ENCODE measurements at regions not wholly inside any gene's neighbourhood (a gene's known extent, or its start where the extent isn't known, plus 50 kb on each side); places are given as distances from the start of the nearest gene placed in this dataset.

- H3K4me3 ChIP-seq (ENCODE audit: control insufficient read depth, low read depth, low read length): no peak overlapping the region
- TF ChIP-seq, protein P1, sequence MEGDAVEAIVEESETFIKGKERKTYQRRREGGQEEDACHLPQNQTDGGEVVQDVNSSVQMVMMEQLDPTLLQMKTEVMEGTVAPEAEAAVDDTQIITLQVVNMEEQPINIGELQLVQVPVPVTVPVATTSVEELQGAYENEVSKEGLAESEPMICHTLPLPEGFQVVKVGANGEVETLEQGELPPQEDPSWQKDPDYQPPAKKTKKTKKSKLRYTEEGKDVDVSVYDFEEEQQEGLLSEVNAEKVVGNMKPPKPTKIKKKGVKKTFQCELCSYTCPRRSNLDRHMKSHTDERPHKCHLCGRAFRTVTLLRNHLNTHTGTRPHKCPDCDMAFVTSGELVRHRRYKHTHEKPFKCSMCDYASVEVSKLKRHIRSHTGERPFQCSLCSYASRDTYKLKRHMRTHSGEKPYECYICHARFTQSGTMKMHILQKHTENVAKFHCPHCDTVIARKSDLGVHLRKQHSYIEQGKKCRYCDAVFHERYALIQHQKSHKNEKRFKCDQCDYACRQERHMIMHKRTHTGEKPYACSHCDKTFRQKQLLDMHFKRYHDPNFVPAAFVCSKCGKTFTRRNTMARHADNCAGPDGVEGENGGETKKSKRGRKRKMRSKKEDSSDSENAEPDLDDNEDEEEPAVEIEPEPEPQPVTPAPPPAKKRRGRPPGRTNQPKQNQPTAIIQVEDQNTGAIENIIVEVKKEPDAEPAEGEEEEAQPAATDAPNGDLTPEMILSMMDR (IDR thresholded peaks at IDR 0.05; ENCODE audit: control insufficient read depth, insufficient read depth, low read depth, low read length, missing control alignments): peak; percentile 72
- peak; percentile 20 for DNase-seq (ENCODE audit: low read depth)
Measured at GRCh38 chr3:117019082-117019713, 309.6 kb downstream of the TUSC7 start.

- H3K4me3 ChIP-seq (ENCODE audit: control insufficient read depth, low read depth, low read length): no peak overlapping the region
- TF ChIP-seq, protein P1 (IDR thresholded peaks at IDR 0.05; ENCODE audit: control insufficient read depth, insufficient read depth, low read depth, low read length, missing control alignments): no peak
- no peak for DNase-seq (ENCODE audit: low read depth)
Measured at GRCh38 chr3:117026401-117026800, 316.8 kb downstream of the TUSC7 start.

DNA sequence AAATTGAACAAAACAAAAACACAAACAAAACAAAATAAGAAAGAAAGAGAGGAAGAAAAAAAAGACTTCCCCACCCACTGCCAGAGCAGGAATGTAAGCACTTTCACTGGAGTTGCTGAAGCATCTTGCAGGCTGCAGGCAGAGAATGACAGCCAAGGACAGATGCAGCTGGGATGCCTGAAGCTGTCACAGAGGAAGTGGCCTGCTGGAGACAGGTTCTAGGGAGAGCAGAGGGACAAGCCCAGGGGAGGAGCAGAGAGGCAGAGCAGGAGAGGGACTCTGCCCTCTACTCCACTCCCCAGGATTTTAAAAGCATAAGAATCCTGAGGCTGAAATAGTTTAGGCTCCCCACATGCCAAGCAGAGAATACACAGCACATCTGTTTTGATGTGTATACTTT lies 326.2 kb downstream of the TUSC7 start:
- TF ChIP-seq, protein P1 (IDR thresholded peaks at IDR 0.05; ENCODE audit: control insufficient read depth, insufficient read depth, low read depth, low read length, missing control alignments): no peak
- no peak for DNase-seq (ENCODE audit: low read depth)

GRCh38 chr3:117036259-117036799 lies 326.8 kb downstream of the TUSC7 start:
- TF ChIP-seq, protein P1 (IDR thresholded peaks at IDR 0.05; ENCODE audit: control insufficient read depth, insufficient read depth, low read depth, low read length, missing control alignments): no peak
- DNase-seq (ENCODE audit: low read depth): peak; percentile 10

More for the DNA sequence above, 326.2 kb downstream of the TUSC7 start:
- no peak overlapping the region for H3K4me3 ChIP-seq (ENCODE audit: control insufficient read depth, low read depth, low read length)

GRCh38 chr3:117045143-117045542 lies 335.6 kb downstream of the TUSC7 start:
- no peak overlapping the region for H3K4me3 ChIP-seq (ENCODE audit: control insufficient read depth, low read depth, low read length)
- TF ChIP-seq, protein P1 (IDR thresholded peaks at IDR 0.05; ENCODE audit: control insufficient read depth, insufficient read depth, low read depth, low read length, missing control alignments): no peak
- no peak for DNase-seq (ENCODE audit: low read depth)

More at GRCh38 chr3:117036259-117036799, 326.8 kb downstream of the TUSC7 start:
- H3K4me3 ChIP-seq (ENCODE audit: control insufficient read depth, low read depth, low read length): no peak overlapping the region

DNA sequence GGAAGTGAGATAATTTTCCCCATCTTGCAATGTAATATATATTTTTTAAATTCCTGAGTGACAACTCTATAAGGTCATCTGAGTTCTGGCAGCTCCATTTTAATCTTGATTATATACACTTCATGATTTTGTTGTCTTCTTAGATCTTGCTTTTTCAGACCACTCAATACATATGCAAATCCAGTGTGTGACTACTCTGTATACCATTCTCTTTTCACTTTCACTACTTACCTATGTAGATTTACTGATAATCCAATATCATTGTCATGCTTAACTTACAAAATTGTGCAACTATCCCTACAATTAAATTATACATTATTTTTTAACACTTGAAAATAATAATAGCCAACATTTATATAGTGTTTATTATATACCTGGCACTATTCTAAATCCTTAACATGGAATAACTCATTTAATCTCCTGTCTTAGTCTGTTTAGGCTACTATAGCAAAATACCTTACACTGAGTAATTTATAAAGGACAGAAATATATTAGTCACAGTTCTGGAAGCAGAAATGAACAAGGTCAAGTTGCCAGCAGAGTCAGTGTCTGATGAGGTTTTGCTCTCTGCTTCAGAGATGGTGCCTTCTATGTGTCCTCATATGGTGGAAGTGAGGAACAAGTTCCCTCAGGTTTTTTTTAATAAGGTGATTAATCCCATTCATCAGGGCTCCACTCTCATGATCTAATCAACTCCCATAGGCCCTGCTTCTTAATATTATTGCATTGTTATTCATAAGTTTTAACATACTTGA lies 338.5 kb downstream of the TUSC7 start:
- DNase-seq (ENCODE audit: low read depth): no peak
- TF ChIP-seq, protein P1 (IDR thresholded peaks at IDR 0.05; ENCODE audit: control insufficient read depth, insufficient read depth, low read depth, low read length, missing control alignments): no peak

More for the DNA sequence above, 338.5 kb downstream of the TUSC7 start:
- H3K4me3 ChIP-seq (ENCODE audit: control insufficient read depth, low read depth, low read length): no peak overlapping the region
